Endodermal cell (in vitro differentiated cells): ENCODE measurements at regions not wholly inside any gene's neighbourhood (a gene's known extent, or its start where the extent isn't known, plus 50 kb on each side); places are given as distances from the start of the nearest gene placed in this dataset.

ENCODE experiments used
- DNase-seq: peaks from one replicate; pipeline ENCODE4 v3.0.0-alpha.2; 2017
- H3K27ac ChIP-seq: 2 replicates; pipeline ENCODE4 v1.5.1; 2013; ENCODE audit warnings: mild to moderate bottlenecking, low read depth, low read length, moderate library complexity
- H3K27me3 ChIP-seq: 2 replicates; pipeline ENCODE4 v1.6.1; 2013; ENCODE audit warnings: mild to moderate bottlenecking, low read length, moderate library complexity; ENCODE audit not compliant: insufficient read depth, control insufficient read depth, poor library complexity, severe bottlenecking
- H3K36me3 ChIP-seq: 2 replicates; pipeline ENCODE4 v1.7.0; 2013; ENCODE audit warnings: mild to moderate bottlenecking, low read length, moderate library complexity; ENCODE audit not compliant: control insufficient read depth, insufficient read depth
- H3K4me1 ChIP-seq: one replicate; pipeline ENCODE4 v1.7.0; 2013; ENCODE audit warnings: low read length; ENCODE audit not compliant: control insufficient read depth, insufficient read depth
- H3K4me3 ChIP-seq: 2 replicates; pipeline ENCODE4 v1.5.1; 2013; ENCODE audit warnings: mild to moderate bottlenecking, low read length, moderate library complexity
- H3K9ac ChIP-seq: 2 replicates; pipeline ENCODE4 v1.6.1; 2013; ENCODE audit warnings: mild to moderate bottlenecking, low read length, moderate library complexity; ENCODE audit not compliant: poor library complexity, severe bottlenecking; ENCODE audit errors: extremely low read depth
- H3K9me3 ChIP-seq: 2 replicates; pipeline ENCODE4 v1.6.1; 2013; ENCODE audit warnings: mild to moderate bottlenecking, low read length, moderate library complexity; ENCODE audit not compliant: control insufficient read depth
- H3K27ac Mint-ChIP-seq: 2 replicates; pipeline ENCODE4 v1.8.0; 2020; ENCODE audit warnings: mixed read lengths
- H3K27me3 Mint-ChIP-seq: 2 replicates; pipeline ENCODE4 v1.8.0; 2021; ENCODE audit warnings: mild to moderate bottlenecking, mixed read lengths; ENCODE audit not compliant: insufficient read depth
- H3K36me3 Mint-ChIP-seq: 2 replicates; pipeline ENCODE4 v1.8.0; 2020; ENCODE audit warnings: low read depth, mixed read lengths
- H3K4me1 Mint-ChIP-seq: 2 replicates; pipeline ENCODE4 v1.8.0; 2020; ENCODE audit warnings: mixed read lengths
- H3K4me3 Mint-ChIP-seq: 2 replicates; pipeline ENCODE4 v1.8.0; 2020; ENCODE audit warnings: mild to moderate bottlenecking, moderate library complexity, mixed read lengths
- H3K9me3 Mint-ChIP-seq: 2 replicates; pipeline ENCODE4 v1.8.0; 2020; ENCODE audit warnings: mild to moderate bottlenecking, mixed read lengths
- CTCF ChIP-seq: fragments of 200-600 bp; sonication (generic); conservative IDR thresholded peaks from 2 replicates; pipeline ENCODE4 v1.5.0; 2021; ENCODE audit warnings: antibody characterized with exemption, mild to moderate bottlenecking
- WGBS, 2 experiments: methylation state at CpG; one replicate each; pipeline versions ENCODE4 v1.1.5 to v1.1.7; 2013; ENCODE audit warnings: missing lambda C conversion rate in 2 of 2, mixed read lengths in 1 of 2; ENCODE audit not compliant: insufficient coverage in 1 of 2, insufficient read length in 1 of 2; 5-methylcytosine and 5-hydroxymethylcytosine counted together

DNA sequence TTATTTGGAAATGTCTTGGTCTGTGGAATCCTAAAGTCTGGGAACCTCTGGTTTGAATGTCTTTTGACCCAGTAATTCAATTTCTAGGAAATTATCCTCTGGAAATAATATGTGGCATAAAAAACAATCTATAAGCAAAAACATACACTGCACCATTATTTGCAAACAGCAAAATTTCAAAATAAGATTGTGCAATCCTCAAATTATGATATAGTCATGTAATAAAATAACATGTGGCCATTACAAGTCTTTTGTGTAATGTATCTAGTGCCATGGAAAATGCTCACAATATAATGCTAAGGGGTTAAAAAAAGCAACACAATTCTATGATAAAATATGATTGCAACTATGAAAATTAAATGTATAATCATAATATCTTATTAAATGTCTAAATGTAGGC lies 312.9 kb upstream of the RUNX1 start:
- Mint-ChIP-seq H3K27ac (no peak overlapping the region), H3K4me3 (no peak overlapping the region), H3K9me3 (peaks cover 7% of the 10 kb centered on the region), H3K36me3 (no peaks in the 10 kb centered on the region), H3K4me1 (no peaks in the 10 kb centered on the region), H3K27me3 (no peaks in the 10 kb centered on the region)
- Histone ChIP-seq H3K9ac (no peak overlapping the region), H3K27me3 (no peaks in the 10 kb centered on the region), H3K36me3 (no peaks in the 10 kb centered on the region), H3K27ac (no peak overlapping the region), H3K9me3 (no peaks in the 10 kb centered on the region), H3K4me3 (no peak overlapping the region), H3K4me1 (no peaks in the 10 kb centered on the region)
- DNase-seq, result no peak
- TF ChIP-seq CTCF, result no peak

DNA sequence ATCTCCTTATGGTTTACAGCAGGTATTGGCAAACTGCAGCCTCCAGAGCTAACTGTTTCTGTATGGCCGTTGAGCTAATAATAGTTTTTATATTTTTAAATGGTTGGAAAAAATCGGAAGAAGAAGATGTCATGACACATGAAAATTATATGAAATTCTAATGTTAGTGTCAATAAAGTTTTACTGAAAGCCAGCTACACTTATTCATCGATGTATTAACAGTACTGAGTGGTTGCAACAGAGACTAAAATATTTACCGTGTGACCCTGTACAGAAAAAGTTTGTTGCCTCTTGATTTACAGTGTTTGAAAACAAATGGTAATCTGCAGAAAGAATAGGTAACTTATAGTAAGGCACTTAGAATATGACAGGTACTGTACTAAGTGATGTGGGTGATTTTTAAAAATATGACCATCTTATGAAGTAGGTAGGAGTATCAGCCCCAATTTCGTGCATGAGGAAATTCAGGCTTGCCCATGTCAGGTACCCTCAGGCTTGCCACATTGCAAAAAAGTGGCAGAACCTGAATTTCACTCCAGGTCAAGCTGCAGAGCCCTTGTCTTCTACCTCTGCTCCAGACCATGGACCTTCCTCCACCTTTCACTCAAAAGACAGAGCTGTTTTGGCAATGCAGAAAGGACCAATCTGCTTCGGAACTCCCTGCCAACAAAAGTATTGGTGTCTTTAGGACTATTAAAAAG lies 311.9 kb upstream of the RUNX1 start:
- H3K9me3 ChIP-seq, result no peaks in the 10 kb centered on the region
- Mint-ChIP-seq H3K4me1 (no peaks in the 10 kb centered on the region), H3K36me3 (no peaks in the 10 kb centered on the region), H3K27ac (no peak overlapping the region), H3K4me3 (no peak overlapping the region), H3K9me3 (peaks cover 7% of the 10 kb centered on the region), H3K27me3 (no peaks in the 10 kb centered on the region)
- H3K9ac ChIP-seq, result no peak overlapping the region
- no peak for TF ChIP-seq CTCF
- H3K27ac ChIP-seq, result no peak overlapping the region
- WGBS, 2 experiments, result 85 to 89% methylated on average over 5 to 6 of the region's 6 CpGs
- no peaks in the 10 kb centered on the region for H3K4me1 ChIP-seq
- no peaks in the 10 kb centered on the region for H3K36me3 ChIP-seq
- DNase-seq, result no peak
- H3K4me3 ChIP-seq, result no peak overlapping the region
- no peaks in the 10 kb centered on the region for H3K27me3 ChIP-seq

DNA sequence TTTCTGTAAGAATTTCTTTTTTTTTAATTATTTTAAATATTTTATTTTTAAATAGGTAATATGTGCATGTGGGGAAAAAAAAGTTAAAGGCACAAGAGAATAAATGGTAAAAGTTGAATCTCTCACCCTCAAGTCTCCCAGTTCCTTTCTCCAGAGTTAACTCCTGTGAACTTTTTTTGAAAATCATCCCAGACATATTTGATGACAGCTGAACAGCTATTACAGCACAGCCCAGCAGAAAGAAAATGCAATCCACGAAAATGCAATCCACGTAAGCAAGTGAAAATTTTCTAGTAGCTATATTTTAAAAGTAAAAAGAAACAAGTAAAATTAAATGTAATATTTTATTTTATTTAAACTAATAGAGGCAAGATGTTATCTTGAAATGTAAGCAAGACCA lies 310.0 kb upstream of the RUNX1 start:
- TF ChIP-seq CTCF, result no peak
- Mint-ChIP-seq H3K27ac (no peak overlapping the region), H3K4me1 (no peaks in the 10 kb centered on the region), H3K36me3 (no peaks in the 10 kb centered on the region), H3K4me3 (no peak overlapping the region), H3K27me3 (no peaks in the 10 kb centered on the region), H3K9me3 (peaks cover 3% of the 10 kb centered on the region)
- H3K9me3 ChIP-seq, result no peaks in the 10 kb centered on the region
- H3K27me3 ChIP-seq, result no peaks in the 10 kb centered on the region
- H3K4me1 ChIP-seq, result no peaks in the 10 kb centered on the region
- H3K9ac ChIP-seq, result no peak overlapping the region
- H3K27ac ChIP-seq, result no peak overlapping the region
- no peak for DNase-seq
- no CpG with 5 or more reads among the region's 2 CpGs for WGBS, 2 experiments
- H3K4me3 ChIP-seq, result no peak overlapping the region
- H3K36me3 ChIP-seq, result no peaks in the 10 kb centered on the region
